WTC11 (cell line): ENCODE measurements at regions not wholly inside any gene's neighbourhood (a gene's known extent, or its start where the extent isn't known, plus 50 kb on each side); places are given as distances from the start of the nearest gene placed in this dataset.

Source experiments
- ATF3 ChIP-seq: sonication (generic); formaldehyde crosslinking; conservative IDR thresholded peaks from 2 replicates; pipeline ENCODE4 v1.8.1; 2022; ENCODE audit warnings: mild to moderate bottlenecking, missing genetic modification reagents
- MYBL2 ChIP-seq: sonication (generic); formaldehyde crosslinking; IDR thresholded peaks from 2 replicates; pipeline ENCODE4 v1.8.1; 2023; ENCODE audit warnings: mild to moderate bottlenecking, moderate library complexity, missing genetic modification reagents
- NFE2L1 ChIP-seq: sonication (generic); formaldehyde crosslinking; IDR thresholded peaks from 2 replicates; pipeline ENCODE4 v1.8.1; 2023; ENCODE audit warnings: missing genetic modification reagents
- NR2C2 ChIP-seq: sonication (generic); formaldehyde crosslinking; IDR thresholded peaks from 2 replicates; pipeline ENCODE4 v1.8.0; 2022; ENCODE audit warnings: mild to moderate bottlenecking, missing genetic modification reagents
- RELA ChIP-seq: sonication (generic); formaldehyde crosslinking; IDR thresholded peaks from 2 replicates; pipeline ENCODE4 v1.8.1; 2022; ENCODE audit warnings: missing genetic modification reagents, mild to moderate bottlenecking, borderline replicate concordance
- SMAD4 ChIP-seq: sonication (generic); formaldehyde crosslinking; IDR thresholded peaks from 2 replicates; pipeline ENCODE4 v1.8.0; 2022; ENCODE audit warnings: mild to moderate bottlenecking, missing genetic modification reagents
- USF2 ChIP-seq: sonication (generic); formaldehyde crosslinking; IDR thresholded peaks from 2 replicates; pipeline ENCODE4 v1.8.1; 2023; ENCODE audit warnings: mild to moderate bottlenecking, missing genetic modification reagents, moderate library complexity
- ZBTB21 ChIP-seq: sonication (generic); formaldehyde crosslinking; IDR thresholded peaks from 2 replicates; pipeline ENCODE4 v1.8.1; 2023; ENCODE audit warnings: mild to moderate bottlenecking, missing genetic modification reagents, borderline replicate concordance
- ZMAT4 ChIP-seq: fragments of 250-450 bp; sonication (Bioruptor Pico); IDR thresholded peaks from 2 replicates; pipeline ENCODE4 v1.9.0; 2021; ENCODE audit warnings: mild to moderate bottlenecking
- ZNF138 ChIP-seq: sonication (generic); formaldehyde crosslinking; conservative IDR thresholded peaks from 2 replicates; pipeline ENCODE4 v1.8.1; 2022; ENCODE audit warnings: mild to moderate bottlenecking, moderate library complexity, missing genetic modification reagents
- TF ChIP-seq, protein P1 (sequence below): fragments of 200-600 bp; IDR thresholded peaks from 2 replicates; pipeline ENCODE4 v1.8.0; 2022; ENCODE audit warnings: antibody characterized with exemption

GRCh38 chr2:239528146-239528545, 127.3 kb upstream of the HDAC4 start:
- TF ChIP-seq ZMAT4 (CRISPR knock-in tag) (no peak), NR2C2 (CRISPR knock-in tag) (no peak), SMAD4 (CRISPR knock-in tag) (no peak), NFE2L1 (CRISPR knock-in tag) (no peak), ZNF138 (CRISPR knock-in tag) (no peak), ZBTB21 (no peak), MYBL2 (no peak), ATF3 (CRISPR knock-in tag) (no peak), RELA (CRISPR knock-in tag) (no peak), USF2 (CRISPR knock-in tag) (no peak)
- TF ChIP-seq, protein P1, sequence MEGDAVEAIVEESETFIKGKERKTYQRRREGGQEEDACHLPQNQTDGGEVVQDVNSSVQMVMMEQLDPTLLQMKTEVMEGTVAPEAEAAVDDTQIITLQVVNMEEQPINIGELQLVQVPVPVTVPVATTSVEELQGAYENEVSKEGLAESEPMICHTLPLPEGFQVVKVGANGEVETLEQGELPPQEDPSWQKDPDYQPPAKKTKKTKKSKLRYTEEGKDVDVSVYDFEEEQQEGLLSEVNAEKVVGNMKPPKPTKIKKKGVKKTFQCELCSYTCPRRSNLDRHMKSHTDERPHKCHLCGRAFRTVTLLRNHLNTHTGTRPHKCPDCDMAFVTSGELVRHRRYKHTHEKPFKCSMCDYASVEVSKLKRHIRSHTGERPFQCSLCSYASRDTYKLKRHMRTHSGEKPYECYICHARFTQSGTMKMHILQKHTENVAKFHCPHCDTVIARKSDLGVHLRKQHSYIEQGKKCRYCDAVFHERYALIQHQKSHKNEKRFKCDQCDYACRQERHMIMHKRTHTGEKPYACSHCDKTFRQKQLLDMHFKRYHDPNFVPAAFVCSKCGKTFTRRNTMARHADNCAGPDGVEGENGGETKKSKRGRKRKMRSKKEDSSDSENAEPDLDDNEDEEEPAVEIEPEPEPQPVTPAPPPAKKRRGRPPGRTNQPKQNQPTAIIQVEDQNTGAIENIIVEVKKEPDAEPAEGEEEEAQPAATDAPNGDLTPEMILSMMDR = no peak
